Limb (tissue), 2 donors: ENCODE measurements at regions not wholly inside any gene's neighbourhood (a gene's known extent, or its start where the extent isn't known, plus 50 kb on each side); places are given as distances from the start of the nearest gene placed in this dataset.
"Not testable (repeated sequence)": the region's sequence is repeated elsewhere in the genome, so short reads cannot be mapped to it uniquely, and the experiment has no call there.

Experiments
- DNase-seq, 2 donors: peaks; one replicate each; pipeline ENCODE4 v3.0.0-alpha.2; 2016; ENCODE audit errors: extremely low spot score in 2 of 2

- DNase-seq: no peak
These were observed 938.9 kb downstream of the TDRD15 start for GRCh38 chr2:22062679-22063078.

- peak in 1 of 2 donors; percentile 7 for DNase-seq
These were observed 952.7 kb downstream of the TDRD15 start for GRCh38 chr2:22076454-22076853.

- DNase-seq: no peak
These were observed 954.9 kb downstream of the TDRD15 start for GRCh38 chr2:22078701-22079100.

- DNase-seq: no peak
These were observed 955.8 kb downstream of the TDRD15 start for GRCh38 chr2:22079583-22079982.

- DNase-seq: no peak
These were observed 963.0 kb downstream of the TDRD15 start for GRCh38 chr2:22086726-22087125.

GRCh38 chr2:22103617-22104016, 979.8 kb downstream of the TDRD15 start:
- not testable (repeated sequence) for DNase-seq

- no peak for DNase-seq
These were observed 986.5 kb downstream of the TDRD15 start for GRCh38 chr2:22110244-22110651.

- no peak for DNase-seq
These were observed 1000.2 kb downstream of the TDRD15 start for GRCh38 chr2:22124003-22124402.

GRCh38 chr2:22126106-22126505, 1002.3 kb downstream of the TDRD15 start:
- DNase-seq: no peak

- DNase-seq: no peak
These were observed 1003.2 kb downstream of the TDRD15 start for GRCh38 chr2:22126978-22127377.

GRCh38 chr2:22134421-22134820, 1010.7 kb downstream of the TDRD15 start:
- no peak for DNase-seq

- DNase-seq: no peak
These were observed 1012.7 kb downstream of the TDRD15 start for GRCh38 chr2:22136446-22136845.

GRCh38 chr2:22143840-22144239, 1020.1 kb downstream of the TDRD15 start:
- DNase-seq: no peak

GRCh38 chr2:22153931-22154613, 1030.3 kb downstream of the TDRD15 start:
- DNase-seq: no peak

GRCh38 chr2:22156661-22157060, 1032.9 kb downstream of the TDRD15 start:
- DNase-seq: not testable (repeated sequence)

GRCh38 chr2:22167256-22167655, 1043.5 kb downstream of the TDRD15 start:
- DNase-seq: no peak

GRCh38 chr2:22175003-22175402, 1051.2 kb downstream of the TDRD15 start:
- no peak for DNase-seq

- DNase-seq: no peak
These were observed 1061.5 kb downstream of the TDRD15 start for GRCh38 chr2:22185251-22185650.

GRCh38 chr2:22186261-22186828, 1062.6 kb downstream of the TDRD15 start:
- not testable (repeated sequence) for DNase-seq

- DNase-seq: no peak
These were observed 1066.2 kb downstream of the TDRD15 start for GRCh38 chr2:22189893-22190480.

- no peak for DNase-seq
These were observed 1070.5 kb downstream of the TDRD15 start for GRCh38 chr2:22194218-22194617.

GRCh38 chr2:22196806-22197205, 1073.0 kb downstream of the TDRD15 start:
- no peak for DNase-seq
